ENCODE measurements at regions not wholly inside any gene's neighbourhood (a gene's known extent, or its start where the extent isn't known, plus 50 kb on each side); places are given as distances from the start of the nearest gene placed in this dataset.

DNA sequence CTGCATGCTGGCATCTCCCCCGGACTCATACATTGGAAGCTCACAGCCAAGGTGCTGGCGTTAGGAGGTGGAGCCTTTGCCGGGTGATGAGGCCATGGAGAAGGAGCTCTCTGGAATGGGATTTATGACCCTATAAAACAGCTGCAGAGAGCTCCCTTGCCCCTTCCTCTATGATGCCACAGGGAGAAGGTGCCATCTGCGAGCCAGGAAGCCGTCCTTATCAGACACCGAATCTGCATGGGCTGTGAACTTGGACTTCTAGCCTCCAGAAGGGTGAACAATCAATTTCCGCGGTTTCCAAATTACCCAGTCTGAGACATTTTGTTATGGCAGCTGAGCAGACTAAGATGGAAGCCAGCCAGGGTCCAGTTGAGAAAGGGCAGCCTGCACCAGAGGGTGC is 381.2 kb upstream of the IRX1 start:
- H3K4me2 ChIP-seq (ENCODE audit: low read length): no peak overlapping the region
- ChIA-PET CTCF (no interaction called here), RAD21 (ENCODE audit: low non-redundant PET in 1 of 2, low total read pairs in 2 of 2, uncharacterized antibody in 2 of 2, unreplicated experiment in 2 of 2) (no interaction called here), POLR2A (no interaction called here)
- no peak overlapping the region for H2AFZ ChIP-seq (ENCODE audit: low read depth, low read length, poor library complexity, severe bottlenecking)
- DNase-seq (ENCODE audit: low read depth, low spot score): no peak
- TF ChIP-seq TCF7L2 (IDR thresholded peaks at IDR 0.05; ENCODE audit: borderline replicate concordance, extremely low read depth, insufficient read depth, insufficient read length): no peak
- TF ChIP-seq FOSL1 (IDR thresholded peaks at IDR 0.05; ENCODE audit: low read depth): no peak
- no peak for TF ChIP-seq ZNF274 (IDR thresholded peaks at IDR 0.05; ENCODE audit: low read depth, low read length)
- TF ChIP-seq SP1 (IDR thresholded peaks at IDR 0.05; ENCODE audit: low read depth): no peak
- no peak for TF ChIP-seq SRF (IDR thresholded peaks at IDR 0.05; ENCODE audit: low read depth)
- TF ChIP-seq JUND (IDR thresholded peaks at IDR 0.05): no peak
- TF ChIP-seq RAD21 (IDR thresholded peaks at IDR 0.05; ENCODE audit: low read depth): no peak
- no peak for TF ChIP-seq ATF3 (IDR thresholded peaks at IDR 0.05)
- no peak for TF ChIP-seq YY1 (IDR thresholded peaks at IDR 0.05; ENCODE audit: extremely low read depth, insufficient replicate concordance, low read depth, low read length)
- TF ChIP-seq EGR1 (IDR thresholded peaks at IDR 0.05; ENCODE audit: low read depth): no peak
- no peak for TF ChIP-seq EZH2 (IDR thresholded peaks at IDR 0.05)
- TF ChIP-seq ZBTB33 (IDR thresholded peaks at IDR 0.05; ENCODE audit: extremely low read depth, insufficient replicate concordance, low read length): no peak
- TF ChIP-seq MAX (IDR thresholded peaks at IDR 0.05): no peak
- TF ChIP-seq REST (IDR thresholded peaks at IDR 0.05; ENCODE audit: low read depth): no peak
- TF ChIP-seq SIN3A (IDR thresholded peaks at IDR 0.05; ENCODE audit: low read depth): no peak
- TF ChIP-seq CTCF (IDR thresholded peaks at IDR 0.05 in 2 of 3, conservative IDR thresholded peaks at IDR 0.05 in 1 of 3; ENCODE audit: borderline replicate concordance in 1 of 3, insufficient read depth in 1 of 3, low read depth in 2 of 3, low read length in 2 of 3): no peak
- no peak for TF ChIP-seq POLR2AphosphoS5 (IDR thresholded peaks at IDR 0.05; ENCODE audit: low read depth, low read length)
- H3K9ac ChIP-seq (ENCODE audit: low read length): no peak overlapping the region
- no peaks in the 10 kb centered on the region for H3K27me3 ChIP-seq (ENCODE audit: insufficient read depth, low read length)
- no TSS peak for BruUV-seq (replicated peaks)
- H3K4me1 ChIP-seq (ENCODE audit: control insufficient read depth in 1 of 2, insufficient read depth in 2 of 2, low read length in 2 of 2): no peaks in the 10 kb centered on the region
- peaks cover 0 to 17% of the 10 kb centered on the region in 2 experiments; a peak in 2 of 4 replicates for H3K9me3 ChIP-seq (ENCODE audit: control insufficient read depth in 1 of 2, insufficient read depth in 1 of 2, low read depth in 1 of 2, low read length in 2 of 2)
- intact Hi-C loops (cut with micrococcal nuclease): no loop called here
- no peak overlapping the region for H3K4me3 ChIP-seq (replicated peaks in 1 of 2; ENCODE audit: low read depth in 1 of 2, low read length in 2 of 2)
- no peaks in the 10 kb centered on the region for H3K9me2 ChIP-seq (ENCODE audit: insufficient read depth)
- H3K27ac ChIP-seq (ENCODE audit: low read depth, low read length): no peak overlapping the region
- H3K79me2 ChIP-seq (ENCODE audit: insufficient read depth, low read length): no peaks in the 10 kb centered on the region
- H4K20me1 ChIP-seq (ENCODE audit: insufficient read depth): no peaks in the 10 kb centered on the region
- ATAC-seq: no peak
- H3K36me3 ChIP-seq (ENCODE audit: control insufficient read depth in 1 of 2, insufficient read depth in 2 of 2, low read length in 2 of 2): no peaks in the 10 kb centered on the region
